Neural progenitor cell (in vitro differentiated cells): ENCODE measurements at regions not wholly inside any gene's neighbourhood (a gene's known extent, or its start where the extent isn't known, plus 50 kb on each side); places are given as distances from the start of the nearest gene placed in this dataset.

Source experiments
- CTCF ChIP-seq: fragments of 200-600 bp; sonication (generic); IDR thresholded peaks from 2 replicates; pipeline ENCODE4 v1.5.1; 2017; ENCODE audit warnings: antibody characterized with exemption, mild to moderate bottlenecking
- EZH2 ChIP-seq: fragments of 200-600 bp; sonication (generic); IDR thresholded peaks from 2 replicates; pipeline ENCODE4 v1.6.1; 2017; ENCODE audit warnings: antibody characterized with exemption, mild to moderate bottlenecking, moderate library complexity
- EZH2phosphoT487 ChIP-seq: fragments of 200-600 bp; sonication (generic); IDR thresholded peaks from 2 replicates; pipeline ENCODE4 v1.6.1; 2017; ENCODE audit warnings: antibody characterized with exemption

- no peak for TF ChIP-seq EZH2phosphoT487
- no peak for TF ChIP-seq CTCF
- no peak for TF ChIP-seq EZH2
Observed at GRCh38 chr13:30143666-30144400, 163.5 kb downstream of the KATNAL1 start.
